ENCODE measurements at regions not wholly inside any gene's neighbourhood (a gene's known extent, or its start where the extent isn't known, plus 50 kb on each side); places are given as distances from the start of the nearest gene placed in this dataset.

GRCh38 chrX:44025555-44025954, 52.4 kb upstream of the NDP start (continued):
- TF ChIP-seq CTCF (IDR thresholded peaks at IDR 0.05 in 2 of 3, conservative IDR thresholded peaks at IDR 0.05 in 1 of 3; ENCODE audit: borderline replicate concordance in 1 of 3, insufficient read depth in 1 of 3, low read depth in 2 of 3, low read length in 2 of 3) (no peak), ELF1 (IDR thresholded peaks at IDR 0.05; ENCODE audit: borderline replicate concordance, low read depth) (no peak), CEBPB (IDR thresholded peaks at IDR 0.05; ENCODE audit: low read depth) (no peak), POLR2A (IDR thresholded peaks at IDR 0.05; ENCODE audit: borderline replicate concordance, extremely low read depth, insufficient read depth, insufficient read length) (no peak)
